ENCODE measurements at regions not wholly inside any gene's neighbourhood (a gene's known extent, or its start where the extent isn't known, plus 50 kb on each side); places are given as distances from the start of the nearest gene placed in this dataset.
"Not testable (repeated sequence)": the region's sequence is repeated elsewhere in the genome, so short reads cannot be mapped to it uniquely, and the experiment has no call there.

DNA sequence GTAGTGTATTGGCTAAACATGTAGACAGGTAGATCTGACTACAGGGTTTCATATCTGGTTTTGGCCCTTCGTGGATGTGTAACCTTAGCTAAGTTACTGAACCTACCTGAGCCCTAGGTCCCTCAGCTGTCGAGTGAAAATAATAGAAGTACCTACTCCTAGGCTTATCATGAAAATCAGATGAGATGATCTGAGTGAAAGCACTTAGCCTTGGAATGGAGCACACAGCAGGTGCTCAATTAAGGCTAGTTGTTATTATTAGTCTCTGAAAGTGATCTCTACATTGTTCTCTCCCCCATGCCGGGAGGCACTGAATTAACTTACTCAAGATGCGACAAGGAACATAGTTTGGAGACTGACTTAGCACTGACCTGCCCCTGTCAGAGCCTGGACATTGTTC, 174.7 kb upstream of the ZNF217 start:
- no peaks in the 10 kb centered on the region for H3K9me3 ChIP-seq
- WGBS, 3 donors, result 85 to 94% (median 87%) methylated on average over 4 of the region's 4 CpGs
- no peaks in the 10 kb centered on the region for H3K27me3 ChIP-seq
- no peaks in the 10 kb centered on the region for H3K36me3 ChIP-seq
- no peaks in the 10 kb centered on the region for H3K4me1 ChIP-seq (ENCODE audit: insufficient read depth)
- no peak overlapping the region for H3K27ac ChIP-seq
- intact Hi-C loops (cut with DNase I), result no loop called here
- no peak for DNase-seq
- TF ChIP-seq POLR2A (IDR thresholded peaks at IDR 0.05) (no peak), EP300 (IDR thresholded peaks at IDR 0.05) (no peak)
- TF ChIP-seq, protein P1, sequence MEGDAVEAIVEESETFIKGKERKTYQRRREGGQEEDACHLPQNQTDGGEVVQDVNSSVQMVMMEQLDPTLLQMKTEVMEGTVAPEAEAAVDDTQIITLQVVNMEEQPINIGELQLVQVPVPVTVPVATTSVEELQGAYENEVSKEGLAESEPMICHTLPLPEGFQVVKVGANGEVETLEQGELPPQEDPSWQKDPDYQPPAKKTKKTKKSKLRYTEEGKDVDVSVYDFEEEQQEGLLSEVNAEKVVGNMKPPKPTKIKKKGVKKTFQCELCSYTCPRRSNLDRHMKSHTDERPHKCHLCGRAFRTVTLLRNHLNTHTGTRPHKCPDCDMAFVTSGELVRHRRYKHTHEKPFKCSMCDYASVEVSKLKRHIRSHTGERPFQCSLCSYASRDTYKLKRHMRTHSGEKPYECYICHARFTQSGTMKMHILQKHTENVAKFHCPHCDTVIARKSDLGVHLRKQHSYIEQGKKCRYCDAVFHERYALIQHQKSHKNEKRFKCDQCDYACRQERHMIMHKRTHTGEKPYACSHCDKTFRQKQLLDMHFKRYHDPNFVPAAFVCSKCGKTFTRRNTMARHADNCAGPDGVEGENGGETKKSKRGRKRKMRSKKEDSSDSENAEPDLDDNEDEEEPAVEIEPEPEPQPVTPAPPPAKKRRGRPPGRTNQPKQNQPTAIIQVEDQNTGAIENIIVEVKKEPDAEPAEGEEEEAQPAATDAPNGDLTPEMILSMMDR (IDR thresholded peaks at IDR 0.05), result no peak
- H3K4me3 ChIP-seq, result no peak overlapping the region

DNA sequence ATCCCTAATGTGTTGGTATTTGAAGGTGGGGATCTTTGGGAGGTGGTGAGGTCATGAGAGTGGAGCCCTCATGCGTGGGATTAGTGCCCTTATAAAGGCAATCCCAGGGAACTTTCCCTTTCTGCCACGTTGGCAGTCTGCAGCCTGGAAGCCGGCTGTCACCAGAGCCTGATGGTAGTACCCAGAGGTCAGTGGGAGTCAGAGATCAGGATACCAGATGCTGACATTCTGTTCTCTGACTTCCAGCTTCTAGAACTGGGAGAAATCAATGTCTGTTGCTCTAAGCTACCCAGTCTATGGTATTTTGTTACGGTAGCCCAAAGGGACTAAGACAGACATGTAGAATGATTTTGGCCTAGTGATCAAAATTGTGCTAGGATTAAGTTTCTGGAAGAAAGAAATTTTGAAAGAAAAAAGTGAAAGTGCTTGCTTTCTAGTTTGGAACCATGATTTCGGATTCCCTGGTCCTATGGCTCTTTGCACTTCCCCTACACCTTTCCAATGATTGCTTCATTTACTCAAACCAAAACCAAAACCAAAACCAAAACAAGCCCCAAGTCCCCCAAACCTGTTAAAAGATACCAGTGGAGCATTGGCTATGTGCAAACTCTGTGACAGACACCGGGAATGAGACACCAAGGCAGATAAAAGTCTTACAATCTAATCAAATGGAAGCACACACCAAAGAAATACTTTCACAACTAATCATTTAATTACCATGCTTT, 173.7 kb upstream of the ZNF217 start:
- WGBS, 3 donors, result 92 to 96% (median 93%) methylated on average over 6 of the region's 6 CpGs
- H3K27ac ChIP-seq, result no peak overlapping the region
- intact Hi-C loops (cut with DNase I), result no loop called here
- TF ChIP-seq EP300 (IDR thresholded peaks at IDR 0.05), result no peak
- TF ChIP-seq POLR2A (IDR thresholded peaks at IDR 0.05), result no peak
- TF ChIP-seq, protein P1 (IDR thresholded peaks at IDR 0.05), result no peak
- no peak for DNase-seq
- H3K36me3 ChIP-seq, result no peaks in the 10 kb centered on the region
- no peaks in the 10 kb centered on the region for H3K27me3 ChIP-seq
- no peaks in the 10 kb centered on the region for H3K4me1 ChIP-seq (ENCODE audit: insufficient read depth)
- H3K4me3 ChIP-seq, result no peak overlapping the region
- H3K9me3 ChIP-seq, result no peaks in the 10 kb centered on the region

DNA sequence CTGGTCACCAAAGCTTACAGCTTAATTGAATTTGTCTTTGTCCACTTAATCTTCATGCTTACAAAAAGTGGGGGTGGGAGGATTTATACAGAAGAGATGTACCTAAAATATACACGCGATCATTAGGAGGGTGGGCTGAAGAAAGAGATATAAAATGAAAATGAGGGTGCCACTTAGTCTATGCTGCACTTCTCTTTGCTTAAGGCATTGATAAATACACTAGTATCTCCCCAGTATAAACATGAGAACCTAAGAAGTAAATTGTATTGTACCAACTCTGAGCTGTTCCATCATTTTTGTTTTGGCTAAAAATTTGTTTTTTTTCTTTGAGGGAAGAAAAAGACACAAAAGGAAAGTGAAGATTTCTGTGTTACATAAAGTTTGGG, 170.8 kb upstream of the ZNF217 start:
- 9 to 13% (median 12%) methylated on average over 2 of the region's 2 CpGs for WGBS, 3 donors
- Histone ChIP-seq H3K4me3 (no peak overlapping the region), H3K36me3 (no peaks in the 10 kb centered on the region), H3K27ac (no peak overlapping the region), H3K9me3 (no peaks in the 10 kb centered on the region), H3K4me1 (ENCODE audit: insufficient read depth) (no peaks in the 10 kb centered on the region), H3K27me3 (no peaks in the 10 kb centered on the region)
- intact Hi-C loops (cut with DNase I), result no loop called here
- TF ChIP-seq, protein P1 (IDR thresholded peaks at IDR 0.05), result no peak
- no peak for TF ChIP-seq EP300 (IDR thresholded peaks at IDR 0.05)
- TF ChIP-seq POLR2A (IDR thresholded peaks at IDR 0.05), result no peak
- DNase-seq, result no peak

DNA sequence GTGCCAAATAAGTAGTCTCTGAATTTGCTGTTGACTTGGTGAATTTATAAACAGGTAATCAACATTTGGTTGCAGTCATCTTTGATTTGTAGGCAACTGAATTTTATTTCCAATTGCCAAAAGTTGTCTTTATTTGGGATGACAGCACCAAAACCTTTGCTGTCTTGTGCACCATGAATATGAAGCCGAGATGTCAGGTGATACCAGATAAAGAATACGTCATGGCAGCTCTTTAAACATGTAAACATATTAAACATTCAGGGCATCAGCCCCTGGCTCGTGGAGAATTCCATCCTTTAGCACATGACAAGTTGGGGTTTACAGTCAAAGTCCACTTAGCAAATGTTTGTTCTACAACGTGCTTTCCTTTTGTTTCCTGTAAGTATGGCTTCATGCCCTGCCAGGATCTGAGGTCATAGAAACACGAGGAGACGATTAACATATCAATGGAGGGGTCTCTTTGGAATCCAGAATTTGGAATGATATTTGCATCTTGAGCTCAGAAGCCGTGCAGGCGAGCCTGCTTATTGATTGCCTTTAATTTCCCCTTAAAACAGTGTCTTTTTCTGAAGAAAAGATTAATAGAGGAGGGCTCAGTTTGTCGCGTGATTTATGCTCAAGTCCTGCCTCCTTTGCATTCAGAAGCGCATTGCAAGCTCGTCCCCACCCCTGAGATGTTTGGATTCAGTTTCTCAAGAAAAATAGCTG, 170.2 kb upstream of the ZNF217 start:
- H3K27me3 ChIP-seq, result no peaks in the 10 kb centered on the region
- H3K36me3 ChIP-seq, result no peaks in the 10 kb centered on the region
- WGBS, 3 donors, result 21 to 29% (median 27%) methylated on average over 12 of the region's 12 CpGs
- H3K4me1 ChIP-seq (ENCODE audit: insufficient read depth), result no peaks in the 10 kb centered on the region
- H3K9me3 ChIP-seq, result no peaks in the 10 kb centered on the region
- intact Hi-C loops (cut with DNase I), result no loop called here
- DNase-seq, result no peak
- no peak overlapping the region for H3K4me3 ChIP-seq
- H3K27ac ChIP-seq, result no peak overlapping the region
- TF ChIP-seq, protein P1 (IDR thresholded peaks at IDR 0.05), result no peak
- TF ChIP-seq EP300 (IDR thresholded peaks at IDR 0.05) (no peak), POLR2A (IDR thresholded peaks at IDR 0.05) (no peak)

DNA sequence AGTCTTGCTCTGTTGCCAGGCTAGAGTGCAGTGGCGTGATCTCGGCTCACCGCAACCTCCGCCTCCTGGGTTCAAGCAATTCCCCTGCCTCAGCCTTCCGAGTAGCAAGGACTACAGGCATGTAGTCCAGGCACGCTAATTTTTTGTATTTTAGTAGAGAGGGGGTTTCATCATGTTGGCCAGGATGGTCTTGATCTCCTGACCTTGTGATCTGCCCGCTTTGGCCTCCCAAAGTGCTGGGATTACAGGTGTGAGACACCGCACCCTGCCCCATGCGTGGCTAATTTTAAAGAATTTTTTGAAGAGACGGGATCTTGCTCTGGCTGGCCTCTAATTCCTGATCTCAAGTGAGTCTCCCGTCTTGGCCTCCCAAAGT, 168.8 kb upstream of the ZNF217 start:
- 96 to 99% (median 97%) methylated on average over 11 of the region's 11 CpGs for WGBS, 3 donors
- H3K36me3 ChIP-seq; intact Hi-C loops (cut with DNase I); DNase-seq; H3K4me1 ChIP-seq (ENCODE audit: insufficient read depth); H3K27me3 ChIP-seq; H3K27ac ChIP-seq; H3K4me3 ChIP-seq; H3K9me3 ChIP-seq: not testable (repeated sequence)
